SK-N-DZ (cell line): ENCODE measurements at regions not wholly inside any gene's neighbourhood (a gene's known extent, or its start where the extent isn't known, plus 50 kb on each side); places are given as distances from the start of the nearest gene placed in this dataset.

Experiments
- DNase-seq: peaks from one replicate; pipeline ENCODE4 v3.0.0-alpha.2; 2015; ENCODE audit warnings: low spot score

DNA sequence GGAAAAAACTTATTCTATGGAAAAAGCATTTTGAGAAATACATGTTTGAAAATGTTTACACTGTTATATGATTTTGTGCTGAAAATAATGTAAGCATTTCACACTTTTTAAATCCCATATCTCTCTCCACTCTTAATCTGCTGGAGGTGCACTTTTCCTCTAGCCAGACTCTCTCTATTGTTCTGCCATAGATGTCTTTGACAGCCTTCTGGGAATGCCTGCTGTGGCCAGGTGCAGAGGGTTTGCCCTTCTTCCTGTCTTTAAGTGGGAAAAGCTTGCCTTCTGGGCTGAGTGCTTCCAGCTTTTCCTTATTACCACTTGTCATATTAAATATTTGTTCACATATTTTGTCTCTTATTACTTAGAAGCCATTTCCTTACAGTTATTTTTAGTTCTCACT lies 60.1 kb upstream of the PPM1H start:
- DNase-seq: no peak

DNA sequence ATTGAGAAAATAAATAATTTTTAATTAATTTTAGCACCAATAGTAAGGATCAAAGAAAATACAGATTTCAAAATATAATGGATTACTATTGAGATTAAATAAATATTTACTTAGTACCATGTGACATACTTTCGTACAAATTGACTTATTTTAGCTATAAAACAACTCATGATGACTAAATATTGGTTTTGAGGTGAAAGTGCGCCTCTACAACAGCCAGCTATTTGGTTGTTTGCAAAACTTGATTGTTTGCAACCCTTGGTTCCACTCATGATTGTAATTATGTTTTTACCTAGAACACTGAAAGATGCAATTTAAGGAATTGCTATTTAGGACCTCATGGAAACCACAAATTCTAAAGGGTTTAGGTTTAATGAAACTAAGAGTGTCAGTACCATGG lies 51.9 kb upstream of the PPM1H start:
- no peak for DNase-seq
